Glomerular endothelial cell (primary cell): ENCODE measurements at regions not wholly inside any gene's neighbourhood (a gene's known extent, or its start where the extent isn't known, plus 50 kb on each side); places are given as distances from the start of the nearest gene placed in this dataset.

Source experiments
- DNase-seq: peaks from one replicate; pipeline ENCODE4 v3.0.0-alpha.2; 2011; ENCODE audit warnings: low read depth, low spot score; ENCODE audit errors: extremely low read depth

DNA sequence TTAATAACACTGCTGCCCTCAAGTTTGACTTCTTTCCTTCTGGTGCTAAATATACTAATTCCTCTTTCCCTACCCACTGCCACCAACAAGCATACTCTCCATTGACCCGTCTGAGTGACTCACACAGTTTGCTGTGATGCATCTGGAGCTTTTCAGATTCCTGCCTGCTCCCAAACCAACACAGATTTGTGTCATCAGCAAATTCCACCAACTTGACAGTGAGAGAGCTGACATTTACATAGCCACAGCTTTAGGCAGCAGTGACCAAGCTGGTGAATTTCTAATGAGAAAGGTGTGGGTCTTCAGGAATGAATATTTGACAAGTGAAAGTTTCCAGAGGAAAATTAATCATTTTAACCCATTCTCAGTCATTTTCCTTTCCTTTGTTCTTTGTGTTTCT, 96.5 kb upstream of the PRICKLE2 start:
- DNase-seq = no peak

DNA sequence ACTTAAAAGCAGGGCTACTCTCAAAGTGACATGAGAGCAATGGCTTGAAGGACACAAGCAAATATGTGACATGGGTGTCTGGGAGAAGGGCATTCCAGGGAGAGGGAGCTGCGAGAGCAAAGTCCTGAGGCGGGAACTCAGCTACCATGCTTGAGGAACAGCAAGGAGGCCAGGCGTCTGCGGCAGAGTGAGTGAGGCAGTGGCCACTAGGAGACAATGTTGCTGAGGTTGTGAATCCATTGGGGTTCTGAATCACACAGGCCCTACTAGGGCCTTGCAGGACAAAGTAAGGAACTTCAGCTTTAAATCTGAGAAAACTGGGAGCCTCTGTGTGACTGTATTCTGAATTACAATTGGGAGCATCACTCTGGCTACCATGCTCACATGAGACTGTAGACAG, 94.1 kb upstream of the PRICKLE2 start:
- no peak for DNase-seq

DNA sequence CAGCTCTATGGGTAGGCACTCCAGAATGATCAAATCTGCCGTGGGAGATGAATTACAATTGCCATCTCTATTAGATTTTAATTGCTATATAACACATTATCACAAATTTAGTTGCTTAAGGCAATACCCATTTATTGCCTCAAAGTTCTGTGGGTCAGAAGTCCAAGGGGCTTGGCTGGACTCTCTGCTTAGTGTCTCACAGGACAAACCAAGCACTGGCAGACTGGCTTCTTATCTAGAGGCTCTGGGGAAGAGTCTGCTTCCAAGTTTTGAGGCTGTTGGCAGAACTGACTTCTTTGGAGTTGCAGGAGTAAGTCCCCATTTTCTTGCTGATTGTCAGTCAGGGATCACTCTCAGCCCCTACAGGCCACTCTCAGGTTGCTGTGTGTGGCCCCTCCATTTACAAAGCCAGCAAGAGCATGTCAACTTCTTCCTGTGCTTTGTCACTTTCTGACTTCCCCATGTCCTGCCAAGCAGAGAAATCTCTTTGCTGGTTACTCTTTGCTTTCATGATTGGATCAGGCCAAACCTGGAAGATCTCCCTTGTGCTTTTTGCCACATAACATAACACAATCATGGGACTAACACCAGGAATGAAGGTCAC, 93.5 kb upstream of the PRICKLE2 start:
- DNase-seq = no peak

DNA sequence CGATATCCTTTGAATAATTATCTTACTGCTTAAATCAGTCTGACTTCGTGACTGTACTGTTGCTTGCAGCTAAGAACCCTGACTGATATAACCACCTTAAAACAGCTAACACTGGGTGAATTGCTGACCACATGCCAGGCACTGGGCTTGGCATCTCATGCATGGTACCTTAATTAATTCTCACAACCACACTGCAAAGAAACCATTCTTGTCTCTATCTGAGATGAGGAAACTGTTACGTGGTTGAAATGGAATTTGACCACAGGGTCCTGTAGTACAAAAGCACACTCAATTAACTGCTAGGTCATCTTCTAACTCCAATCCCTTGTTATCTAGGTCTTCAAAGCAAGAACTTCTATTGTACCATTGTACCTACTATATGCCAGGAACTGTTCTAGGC, 92.7 kb upstream of the PRICKLE2 start:
- DNase-seq = no peak

DNA sequence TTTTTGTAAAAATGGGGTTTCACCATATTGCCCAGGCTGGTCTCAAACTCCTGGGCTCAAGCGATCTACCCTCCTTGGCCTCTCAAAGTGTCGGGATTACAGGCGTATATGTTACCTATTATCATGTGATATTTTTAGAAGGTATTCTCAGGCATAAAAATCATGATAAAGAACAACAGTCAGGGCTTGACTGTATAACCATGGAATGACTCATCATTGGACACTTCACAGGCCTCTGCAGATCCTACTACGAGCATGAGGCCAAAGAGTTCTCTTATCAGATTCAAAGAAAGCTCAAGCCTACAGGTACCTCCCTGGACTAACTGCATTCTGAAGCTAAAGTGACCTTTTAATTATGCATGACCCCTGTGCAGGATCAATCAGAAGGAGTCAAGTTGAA, 91.7 kb upstream of the PRICKLE2 start:
- DNase-seq = no peak

DNA sequence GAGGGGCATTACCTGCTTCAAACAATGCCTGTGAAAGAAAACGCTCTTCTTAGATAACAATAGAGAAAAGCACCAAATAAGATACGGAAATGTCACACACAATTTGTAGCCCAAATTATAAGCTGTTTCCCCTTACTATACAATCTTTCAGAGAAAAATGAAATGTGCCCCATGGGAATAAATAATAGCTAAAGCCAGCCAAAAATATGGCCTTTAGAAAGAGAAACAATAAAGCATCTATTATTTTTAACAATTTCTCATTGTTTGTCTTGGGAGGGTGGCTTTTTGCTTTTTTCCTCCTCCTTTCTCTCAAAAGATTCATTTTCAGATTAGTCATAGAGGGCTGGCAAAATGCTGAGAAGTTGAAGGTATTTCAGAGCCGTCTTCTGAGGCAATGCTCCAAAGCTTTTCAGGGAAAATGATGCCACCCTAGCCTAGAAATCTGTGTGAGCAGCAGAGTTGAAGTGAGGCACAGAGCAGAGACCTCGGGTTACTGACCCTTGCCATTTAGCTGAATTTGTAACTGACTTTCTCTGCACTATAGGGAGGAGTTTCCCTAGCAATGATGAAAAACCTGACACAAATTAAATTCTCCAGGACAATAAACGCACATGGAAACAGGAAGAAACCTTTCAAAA, 86.3 kb upstream of the PRICKLE2 start:
- no peak for DNase-seq

DNA sequence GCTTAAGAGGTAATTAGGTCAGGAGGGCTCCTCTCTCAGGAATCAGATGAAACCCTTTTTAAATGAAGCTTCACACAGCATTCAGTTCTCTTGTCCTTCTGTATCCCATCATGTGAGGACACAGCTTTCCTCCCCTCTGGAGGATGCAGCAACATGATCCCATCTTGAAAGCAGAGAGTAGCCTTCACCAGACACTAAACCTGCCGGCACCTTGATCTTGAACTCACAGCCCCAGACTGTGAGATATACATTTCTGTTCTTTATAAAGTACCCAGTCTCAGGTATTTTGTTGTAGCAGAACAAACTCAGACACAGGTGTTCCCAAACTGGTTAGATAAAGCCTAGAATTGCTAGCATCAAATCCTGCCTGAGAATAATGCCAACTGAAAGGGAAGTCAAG, 83.7 kb upstream of the PRICKLE2 start:
- DNase-seq = no peak

DNA sequence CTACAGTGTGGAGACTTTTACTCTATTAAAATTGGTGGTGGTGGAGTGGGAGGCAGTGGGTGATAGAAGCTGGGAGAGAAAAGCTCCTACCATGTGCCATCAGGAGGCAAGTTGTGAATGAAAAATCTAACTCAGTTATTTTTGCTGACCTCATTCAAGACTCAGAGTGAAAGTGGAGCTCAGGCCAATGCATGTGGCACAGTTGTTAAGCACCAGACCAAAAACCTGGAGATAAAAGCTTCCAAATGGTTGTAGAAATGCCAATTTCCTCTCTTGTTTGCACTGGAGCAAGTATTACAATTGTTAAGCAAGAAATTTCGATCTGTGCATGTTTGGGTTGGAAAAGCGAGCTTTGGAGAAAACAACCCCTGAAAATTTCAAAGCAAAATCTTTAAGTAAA, 81.5 kb upstream of the PRICKLE2 start:
- DNase-seq = no peak

DNA sequence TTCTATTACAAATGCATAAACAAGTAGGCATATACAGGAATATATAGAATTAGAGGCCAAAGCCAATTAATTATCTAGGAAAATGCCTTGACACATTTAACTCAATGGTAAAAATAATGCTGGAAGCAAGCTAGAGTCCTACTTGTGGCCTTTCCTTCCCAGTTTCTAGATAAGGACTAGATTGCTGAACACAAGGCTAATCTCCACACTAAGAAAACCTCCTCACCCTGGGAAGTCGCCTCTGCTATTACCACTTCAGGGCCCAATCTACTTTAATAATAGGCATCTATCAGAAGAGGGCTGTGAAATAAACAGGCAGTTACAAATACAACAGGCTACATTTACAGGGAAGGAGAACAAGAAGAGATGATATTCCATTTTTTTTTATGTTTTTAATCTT, 80.5 kb upstream of the PRICKLE2 start:
- DNase-seq = no peak

DNA sequence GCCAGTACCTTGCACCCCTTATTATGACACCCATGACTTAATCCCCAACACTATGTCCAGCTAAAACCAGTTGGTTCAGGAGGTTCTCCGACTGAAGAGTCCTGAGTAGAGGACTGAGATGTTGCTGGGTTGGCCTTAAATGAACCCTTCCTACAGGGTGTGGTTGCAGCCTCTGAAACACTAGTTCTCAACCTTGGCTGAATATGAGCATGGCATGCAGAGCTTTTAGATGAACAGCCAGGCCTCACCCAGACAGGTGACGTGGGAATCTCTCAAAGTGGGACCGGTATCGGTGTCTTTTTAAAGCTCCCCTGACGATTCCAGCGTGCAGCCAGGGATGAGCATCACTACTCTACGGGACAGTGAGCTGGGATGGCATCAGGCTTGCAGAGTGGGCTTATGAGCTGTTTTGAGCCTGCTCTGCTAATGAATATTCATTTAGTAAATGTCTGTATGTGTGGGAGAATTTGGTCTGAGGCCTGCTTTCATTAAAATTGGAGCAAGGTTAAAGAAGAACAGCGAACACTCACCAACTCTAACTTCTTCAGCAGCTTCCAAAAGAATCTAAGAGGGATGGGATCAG, 79.7 kb upstream of the PRICKLE2 start:
- no peak for DNase-seq

DNA sequence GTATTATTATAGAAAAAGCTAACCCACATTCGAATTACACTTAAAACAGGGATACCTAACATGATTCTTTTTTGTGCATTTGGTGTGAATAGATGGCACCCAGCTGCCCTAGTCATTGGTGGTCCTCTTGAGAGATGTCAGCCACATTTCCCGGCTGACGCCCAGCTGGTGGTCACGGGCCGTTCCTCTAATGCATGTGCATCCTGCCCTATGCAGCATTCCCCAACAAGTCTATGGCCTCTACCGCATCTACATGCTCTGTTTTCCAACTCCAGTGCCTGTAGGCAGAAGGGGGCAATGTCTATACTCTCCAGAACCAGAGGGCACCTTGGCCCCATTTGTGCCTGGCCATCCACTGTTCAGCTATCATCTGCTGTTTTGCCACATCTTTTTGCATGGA, 78.6 kb upstream of the PRICKLE2 start:
- no peak for DNase-seq

DNA sequence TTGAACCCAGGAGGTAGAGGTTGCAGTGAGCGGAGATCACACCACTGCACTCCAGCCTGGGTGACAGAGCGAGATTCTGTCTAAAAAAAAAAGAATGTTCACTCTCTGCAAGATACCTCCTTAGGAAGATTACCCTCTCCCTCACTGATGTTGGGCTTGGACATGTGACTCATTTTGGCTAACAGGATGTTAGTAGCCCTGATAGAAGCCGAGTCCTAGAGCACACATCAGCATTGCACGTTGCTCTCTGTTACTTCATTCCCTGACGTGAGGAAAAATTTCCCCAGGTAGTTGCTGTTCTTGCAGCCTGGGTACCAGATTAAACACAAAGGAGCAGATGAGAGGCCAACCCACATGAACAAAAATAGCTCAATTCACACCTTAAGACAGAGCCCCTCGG, 78.1 kb upstream of the PRICKLE2 start:
- DNase-seq = no peak

DNA sequence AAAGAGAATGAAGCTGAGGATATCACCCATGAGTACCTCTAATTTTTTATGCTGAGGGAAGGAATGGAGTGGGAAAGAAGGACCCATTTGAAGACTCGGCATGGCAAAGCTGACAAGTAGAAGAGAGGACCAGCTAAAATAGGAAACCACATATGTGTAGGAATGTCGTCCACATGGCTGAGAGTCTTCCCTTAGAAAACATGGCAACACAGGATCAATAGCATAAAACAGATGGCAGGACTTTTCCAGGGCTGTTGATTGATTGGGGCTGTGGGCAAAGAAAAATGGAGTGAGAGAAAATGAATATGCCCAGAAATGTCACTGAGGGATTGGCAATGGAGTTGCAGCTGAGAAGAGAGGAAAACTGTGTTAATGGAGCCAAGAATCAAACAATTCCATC, 76.2 kb upstream of the PRICKLE2 start:
- no peak for DNase-seq

DNA sequence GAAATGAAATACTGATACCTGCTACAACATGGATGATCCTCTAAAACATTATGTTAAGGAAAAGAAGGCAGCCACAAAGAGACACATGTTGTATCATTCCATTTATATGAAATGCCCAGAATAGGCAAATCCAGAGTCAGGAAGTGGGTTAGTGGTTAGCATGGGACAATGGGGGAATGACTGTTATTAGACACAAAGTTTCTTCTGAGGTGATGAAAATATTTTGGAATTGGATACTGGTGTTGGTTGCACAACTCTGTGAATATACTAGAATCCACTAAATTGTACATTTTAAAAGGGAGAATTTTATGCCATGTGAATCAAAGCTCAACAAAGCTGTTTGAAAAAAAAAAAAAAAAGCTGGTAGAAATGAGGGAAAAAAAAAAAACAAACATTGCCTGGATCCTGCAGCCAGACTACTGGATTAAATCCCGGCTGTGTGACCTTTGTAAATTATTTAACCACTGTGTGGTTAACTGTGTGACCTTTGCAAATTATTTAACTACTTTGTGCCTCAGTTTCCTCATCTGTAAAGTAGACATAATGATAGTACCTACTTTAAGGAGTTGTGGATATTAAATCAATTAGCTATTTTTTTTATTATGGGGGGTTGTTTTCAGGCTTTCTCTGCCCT, 75.6 kb upstream of the PRICKLE2 start:
- no peak for DNase-seq

DNA sequence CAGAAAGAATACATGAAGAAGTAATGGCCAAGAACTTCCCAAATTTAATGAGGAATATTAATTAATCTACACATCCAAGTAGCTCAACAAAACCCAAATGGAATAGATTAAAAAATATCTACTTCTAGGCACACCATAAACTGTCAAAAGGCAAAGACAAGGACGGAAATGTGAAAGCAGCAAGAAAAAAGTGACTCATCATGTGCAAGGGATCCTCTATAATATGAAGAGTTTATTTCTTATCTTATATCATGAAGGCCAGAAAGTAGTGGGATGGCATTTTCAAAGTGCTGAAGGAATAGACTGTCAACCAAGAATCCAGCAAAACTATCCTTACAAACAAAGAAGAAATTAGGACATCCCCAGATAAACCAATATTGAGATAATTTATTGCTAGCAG, 73.9 kb upstream of the PRICKLE2 start:
- no peak for DNase-seq

DNA sequence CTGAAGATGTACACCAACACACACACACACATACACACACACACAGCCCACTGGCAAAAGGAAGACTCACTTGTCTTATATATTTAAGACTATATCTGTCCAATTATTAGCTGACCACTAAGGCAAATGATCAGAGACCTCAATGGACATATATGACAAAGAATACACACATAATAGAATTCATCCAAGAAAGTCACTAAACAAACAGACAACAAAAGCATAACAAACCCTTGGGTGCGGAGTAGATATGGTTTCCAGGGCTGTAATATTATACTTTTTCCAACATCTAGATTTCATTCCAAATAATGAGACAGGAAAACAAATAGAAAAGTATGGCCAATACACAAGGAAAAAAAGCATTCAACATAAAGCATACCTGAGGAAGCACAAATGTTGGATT, 72.3 kb upstream of the PRICKLE2 start:
- DNase-seq = no peak

DNA sequence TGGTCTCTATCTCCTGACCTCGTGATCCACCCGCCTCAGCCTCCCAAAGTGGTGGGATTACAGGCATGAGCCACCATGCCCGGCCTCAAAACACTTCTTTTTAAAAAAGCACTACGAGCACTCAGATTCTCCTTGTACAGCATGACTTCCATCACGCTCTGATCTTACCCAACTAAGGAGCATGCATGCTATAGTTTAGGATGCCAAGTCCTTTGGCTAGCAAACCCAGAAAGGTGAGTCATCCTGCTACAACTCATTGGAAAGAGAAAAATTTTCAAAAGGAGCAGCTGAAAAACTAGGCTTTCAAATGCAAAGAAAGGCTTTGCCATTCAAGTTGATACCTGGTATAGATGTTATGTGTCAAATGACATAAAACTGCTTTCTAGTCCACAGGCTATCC, 70.3 kb upstream of the PRICKLE2 start:
- DNase-seq = no peak

DNA sequence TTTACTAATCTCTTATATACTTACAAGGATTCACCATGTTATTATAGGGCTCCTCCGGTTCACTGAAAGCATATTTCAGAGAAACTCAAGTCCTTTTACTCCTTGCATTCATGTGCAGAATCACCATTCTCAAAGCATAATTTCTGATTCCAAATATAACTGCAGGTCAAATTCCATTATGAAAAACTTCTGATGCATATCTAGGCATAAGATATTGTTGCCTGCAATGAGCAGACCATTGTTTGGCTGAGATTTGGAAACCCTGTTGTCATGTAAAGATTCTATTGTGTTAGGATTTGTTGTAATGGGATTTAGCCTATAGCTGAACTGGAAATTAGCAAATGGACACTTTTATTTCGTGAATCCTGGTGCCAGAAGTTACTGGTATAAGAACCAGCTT, 69.5 kb upstream of the PRICKLE2 start:
- no peak for DNase-seq

DNA sequence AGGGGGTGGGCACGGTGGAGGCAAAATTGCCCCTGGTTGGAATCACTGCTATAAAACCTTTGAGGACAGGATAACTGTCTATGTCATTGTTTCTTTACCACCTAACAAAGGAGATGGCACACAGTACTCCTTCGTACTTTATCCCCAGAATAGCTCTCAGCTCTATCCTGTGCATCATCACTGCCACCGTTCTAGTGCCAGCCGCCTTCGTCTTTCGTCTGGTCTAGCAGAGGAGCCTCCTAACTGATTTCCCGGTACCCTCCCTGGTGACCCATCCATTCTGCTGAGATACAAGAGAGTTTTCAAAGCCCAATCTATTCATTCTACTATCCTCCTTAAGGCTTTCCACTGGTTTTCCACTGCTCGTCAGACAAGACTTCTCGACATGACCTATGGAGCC, 67.9 kb upstream of the PRICKLE2 start:
- no peak for DNase-seq

DNA sequence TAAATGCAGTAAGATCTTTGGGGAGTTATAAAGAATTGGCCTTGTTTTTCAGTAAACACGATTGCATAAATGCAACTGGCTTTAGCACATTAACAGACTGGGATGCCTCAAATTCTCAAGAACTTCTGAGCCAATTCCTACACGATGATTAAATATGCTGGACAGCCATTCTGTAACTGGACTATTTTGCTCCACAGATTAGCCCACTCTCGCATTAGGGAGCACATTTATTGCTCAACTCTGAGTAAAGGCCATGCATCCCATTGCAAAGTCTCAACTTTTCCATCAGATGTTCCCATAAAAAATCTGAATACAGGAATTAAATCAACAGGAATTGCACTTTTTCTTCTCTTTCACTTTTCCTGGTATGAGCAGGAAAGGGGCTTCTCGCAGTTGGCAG, 66.7 kb upstream of the PRICKLE2 start:
- no peak for DNase-seq

DNA sequence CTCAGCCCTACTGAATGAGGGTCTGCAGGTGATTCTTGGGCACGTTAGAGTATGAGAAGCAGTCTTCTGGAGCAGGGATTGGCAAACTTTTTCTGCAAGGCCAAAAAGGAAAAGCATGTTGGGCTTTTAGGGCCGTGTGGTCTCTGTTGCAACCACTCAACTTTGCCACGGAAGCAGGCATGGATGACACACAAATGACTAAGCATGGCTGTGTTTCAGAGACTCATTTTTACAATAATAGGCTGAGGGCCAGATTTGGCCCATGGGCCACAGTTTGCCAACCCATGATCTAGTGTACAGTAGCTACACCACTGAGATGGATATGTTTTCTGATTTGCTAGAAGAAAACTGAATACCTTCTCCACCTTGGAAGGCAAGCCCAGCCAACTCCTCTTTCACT, 66.1 kb upstream of the PRICKLE2 start:
- no peak for DNase-seq

DNA sequence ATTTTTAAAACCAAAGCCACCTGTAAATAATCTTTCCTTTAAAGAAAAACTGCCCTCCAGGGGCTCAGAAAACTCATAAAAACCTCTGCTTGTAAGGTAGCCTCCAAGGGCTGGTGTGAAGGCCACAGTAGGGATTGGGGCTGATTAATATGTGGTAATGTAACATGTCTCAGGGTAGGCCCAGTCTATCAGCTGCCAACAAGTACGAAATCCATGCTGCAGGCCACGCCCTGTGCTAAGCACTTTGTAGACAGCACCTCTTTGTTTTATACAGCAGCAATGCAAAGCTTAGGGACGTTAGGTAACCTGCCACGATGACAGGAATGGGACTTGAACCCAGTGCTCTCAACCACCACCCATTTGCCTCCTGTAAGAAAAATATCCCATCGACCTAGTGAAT, 65.6 kb upstream of the PRICKLE2 start:
- no peak for DNase-seq
